Transverse colon (tissue), 4 donors: ENCODE measurements at regions not wholly inside any gene's neighbourhood (a gene's known extent, or its start where the extent isn't known, plus 50 kb on each side); places are given as distances from the start of the nearest gene placed in this dataset.

Experiments
- POLR2A ChIP-seq: fragments of 450-650 bp; IDR thresholded peaks from one replicate; pipeline ENCODE4 v1.6.1; 2016; ENCODE audit warnings: antibody characterized with exemption, mild to moderate bottlenecking, moderate library complexity
- POLR2AphosphoS5 ChIP-seq, 3 donors: sonication (generic); formaldehyde crosslinking; IDR thresholded peaks; one replicate each; pipeline ENCODE4 v1.6.1; 2016; ENCODE audit warnings: antibody characterized with exemption in 3 of 3
- TF ChIP-seq, protein P1 (sequence below), 5 experiments: fragments of 200-600 bp in 3 of 5; fragments of 450-650 bp in 2 of 5; sonication (generic) in 3 of 5; IDR thresholded peaks; 1 replicate in 2 of 5; 2 replicates in 3 of 5; pipeline ENCODE4 v1.5.1; 2016 to 2017; ENCODE audit warnings: antibody characterized with exemption in 5 of 5, inconsistent platforms in 3 of 5, mild to moderate bottlenecking in 2 of 5, moderate library complexity in 1 of 5

DNA sequence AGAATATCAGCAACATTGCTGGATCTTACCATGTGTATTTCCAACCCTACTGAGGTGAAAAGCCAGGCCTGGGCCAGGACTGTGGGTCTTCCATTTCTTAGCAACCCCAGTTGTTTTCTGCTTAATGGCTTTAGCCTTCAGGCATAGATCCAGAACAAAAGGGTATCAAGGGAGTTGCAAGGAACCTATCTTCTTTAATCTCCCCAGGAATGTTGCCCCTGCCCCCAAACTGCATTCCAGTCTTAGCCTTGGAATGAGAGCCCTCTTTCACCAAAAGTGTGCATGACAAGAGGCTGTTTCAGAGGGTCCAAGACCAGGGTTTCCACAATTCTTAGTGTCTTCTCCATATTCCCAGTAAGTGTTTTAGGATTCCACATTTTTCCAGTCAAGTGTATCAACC lies 87.9 kb upstream of the SOX13 start:
- TF ChIP-seq, protein P1, sequence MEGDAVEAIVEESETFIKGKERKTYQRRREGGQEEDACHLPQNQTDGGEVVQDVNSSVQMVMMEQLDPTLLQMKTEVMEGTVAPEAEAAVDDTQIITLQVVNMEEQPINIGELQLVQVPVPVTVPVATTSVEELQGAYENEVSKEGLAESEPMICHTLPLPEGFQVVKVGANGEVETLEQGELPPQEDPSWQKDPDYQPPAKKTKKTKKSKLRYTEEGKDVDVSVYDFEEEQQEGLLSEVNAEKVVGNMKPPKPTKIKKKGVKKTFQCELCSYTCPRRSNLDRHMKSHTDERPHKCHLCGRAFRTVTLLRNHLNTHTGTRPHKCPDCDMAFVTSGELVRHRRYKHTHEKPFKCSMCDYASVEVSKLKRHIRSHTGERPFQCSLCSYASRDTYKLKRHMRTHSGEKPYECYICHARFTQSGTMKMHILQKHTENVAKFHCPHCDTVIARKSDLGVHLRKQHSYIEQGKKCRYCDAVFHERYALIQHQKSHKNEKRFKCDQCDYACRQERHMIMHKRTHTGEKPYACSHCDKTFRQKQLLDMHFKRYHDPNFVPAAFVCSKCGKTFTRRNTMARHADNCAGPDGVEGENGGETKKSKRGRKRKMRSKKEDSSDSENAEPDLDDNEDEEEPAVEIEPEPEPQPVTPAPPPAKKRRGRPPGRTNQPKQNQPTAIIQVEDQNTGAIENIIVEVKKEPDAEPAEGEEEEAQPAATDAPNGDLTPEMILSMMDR (IDR thresholded peaks at IDR 0.05): no peak
- TF ChIP-seq POLR2A (no peak), POLR2AphosphoS5 (IDR thresholded peaks at IDR 0.05) (no peak)
